ENCODE measurements at regions not wholly inside any gene's neighbourhood (a gene's known extent, or its start where the extent isn't known, plus 50 kb on each side); places are given as distances from the start of the nearest gene placed in this dataset.

GRCh38 chr10:28250782-28251181, 52.1 kb downstream of the MPP7 start:
- TF ChIP-seq EP300 (IDR thresholded peaks at IDR 0.05) (no peak), POLR2AphosphoS5 (IDR thresholded peaks at IDR 0.05) (no peak), POLR2A (IDR thresholded peaks at IDR 0.05) (no peak), CTCF (IDR thresholded peaks at IDR 0.05) (peak; percentile 10 to 53 (median 42))
- DNase-seq (no peak), ATAC-seq (ENCODE audit: low FRiP score in 2 of 2) (no peak)
- H3K4me3 ChIP-seq = no peak overlapping the region
- no peak overlapping the region for H3K27ac ChIP-seq
- H3K27me3 ChIP-seq = no peaks in the 10 kb centered on the region
- no peaks in the 10 kb centered on the region for H3K36me3 ChIP-seq
- peaks cover 11 to 26% (median 15%) of the 10 kb centered on the region in 4 donors for H3K4me1 ChIP-seq
- no peaks in the 10 kb centered on the region for H3K9me3 ChIP-seq

- ATAC-seq (ENCODE audit: low FRiP score in 2 of 2) = no peak
- no peak for DNase-seq
- Histone ChIP-seq H3K4me1 (peaks cover 11 to 26% (median 15%) of the 10 kb centered on the region in 4 donors), H3K4me3 (no peak overlapping the region), H3K9me3 (no peaks in the 10 kb centered on the region), H3K36me3 (no peaks in the 10 kb centered on the region), H3K27me3 (no peaks in the 10 kb centered on the region), H3K27ac (no peak overlapping the region)
- TF ChIP-seq CTCF (IDR thresholded peaks at IDR 0.05) = no peak
- TF ChIP-seq EP300 (IDR thresholded peaks at IDR 0.05) = no peak
- no peak for TF ChIP-seq POLR2AphosphoS5 (IDR thresholded peaks at IDR 0.05)
- no peak for TF ChIP-seq POLR2A (IDR thresholded peaks at IDR 0.05)
- 58 to 71% methylated on average over 4 of the region's 4 CpGs for WGBS, 2 donors
These were observed 52.5 kb downstream of the MPP7 start for GRCh38 chr10:28250358-28250757.

GRCh38 chr10:28249512-28249911, 53.4 kb downstream of the MPP7 start:
- Histone ChIP-seq H3K9me3 (no peaks in the 10 kb centered on the region), H3K4me3 (no peak overlapping the region), H3K27ac (no peak overlapping the region), H3K36me3 (no peaks in the 10 kb centered on the region), H3K4me1 (peaks cover 11 to 21% (median 15%) of the 10 kb centered on the region in 4 donors), H3K27me3 (no peaks in the 10 kb centered on the region)
- TF ChIP-seq POLR2AphosphoS5 (IDR thresholded peaks at IDR 0.05) (no peak), POLR2A (IDR thresholded peaks at IDR 0.05) (no peak), CTCF (IDR thresholded peaks at IDR 0.05) (no peak), EP300 (IDR thresholded peaks at IDR 0.05) (no peak)
- 79 to 82% methylated on average over 6 of the region's 6 CpGs for WGBS, 2 donors
- no peak for ATAC-seq (ENCODE audit: low FRiP score in 2 of 2)
- DNase-seq = no peak

GRCh38 chr10:28248092-28248491, 54.8 kb downstream of the MPP7 start:
- ATAC-seq (ENCODE audit: low FRiP score in 2 of 2) = peak; percentile 22 to 66
- WGBS, 2 donors = 21 to 29% methylated on average over 8 of the region's 8 CpGs
- H3K27ac ChIP-seq = no peak overlapping the region

More at GRCh38 chr10:28248092-28248491, 54.8 kb downstream of the MPP7 start:
- Histone ChIP-seq H3K4me3 (no peak overlapping the region), H3K9me3 (no peaks in the 10 kb centered on the region), H3K4me1 (peaks cover 7 to 17% (median 11%) of the 10 kb centered on the region in 4 donors), H3K36me3 (no peaks in the 10 kb centered on the region), H3K27me3 (no peaks in the 10 kb centered on the region)
- peak in 1 of 2 donors; percentile 68 for DNase-seq
- TF ChIP-seq CTCF (IDR thresholded peaks at IDR 0.05) (no peak), POLR2A (IDR thresholded peaks at IDR 0.05) (no peak), POLR2AphosphoS5 (IDR thresholded peaks at IDR 0.05) (no peak)

All from upper lobe of left lung (tissue), 6 donors.